Ramos (cell line): ENCODE measurements at regions not wholly inside any gene's neighbourhood (a gene's known extent, or its start where the extent isn't known, plus 50 kb on each side); places are given as distances from the start of the nearest gene placed in this dataset.

Experiments
- in situ Hi-C: fragments of 300-500 bp; cut with MboI; formaldehyde crosslinking; loops from one replicate; pipeline ENCODE4 v1.14.3; 2022; ENCODE audit warnings: low sequenced_read_pairs; ENCODE audit not compliant: unreplicated experiment

- in situ Hi-C loops: no loop called here
These were observed 377.2 kb upstream of the CFAP20DC start for GRCh38 chr3:59426821-59427565.

GRCh38 chr3:59425942-59426341 lies 376.1 kb upstream of the CFAP20DC start:
- in situ Hi-C loops: no loop called here

GRCh38 chr3:59425371-59425770 lies 375.5 kb upstream of the CFAP20DC start:
- in situ Hi-C loops: no loop called here

GRCh38 chr3:59424268-59425010 lies 374.6 kb upstream of the CFAP20DC start:
- in situ Hi-C loops: no loop called here

- in situ Hi-C loops: no loop called here
These were observed 373.9 kb upstream of the CFAP20DC start for GRCh38 chr3:59423707-59424106.

GRCh38 chr3:59422312-59422711 lies 372.5 kb upstream of the CFAP20DC start:
- in situ Hi-C loops: no loop called here

GRCh38 chr3:59418836-59419235 lies 369.0 kb upstream of the CFAP20DC start:
- in situ Hi-C loops: no loop called here

- in situ Hi-C loops: no loop called here
These were observed 362.7 kb upstream of the CFAP20DC start for GRCh38 chr3:59412516-59412915.

- in situ Hi-C loops: no loop called here
These were observed 361.9 kb upstream of the CFAP20DC start for GRCh38 chr3:59411694-59412093.

GRCh38 chr3:59411186-59411585 lies 361.4 kb upstream of the CFAP20DC start:
- in situ Hi-C loops: no loop called here

- in situ Hi-C loops: no loop called here
These were observed 358.3 kb upstream of the CFAP20DC start for GRCh38 chr3:59408047-59408624.

GRCh38 chr3:59407425-59407824 lies 357.6 kb upstream of the CFAP20DC start:
- in situ Hi-C loops: no loop called here

GRCh38 chr3:59406943-59407342 lies 357.1 kb upstream of the CFAP20DC start:
- in situ Hi-C loops: no loop called here

- in situ Hi-C loops: no loop called here
These were observed 355.0 kb upstream of the CFAP20DC start for GRCh38 chr3:59404851-59405250.

- in situ Hi-C loops: no loop called here
These were observed 354.2 kb upstream of the CFAP20DC start for GRCh38 chr3:59404064-59404463.

GRCh38 chr3:59401924-59402323 lies 352.1 kb upstream of the CFAP20DC start:
- in situ Hi-C loops: no loop called here

- in situ Hi-C loops: no loop called here
These were observed 342.3 kb upstream of the CFAP20DC start for GRCh38 chr3:59392116-59392515.

- in situ Hi-C loops: no loop called here
These were observed 341.3 kb upstream of the CFAP20DC start for GRCh38 chr3:59391131-59391530.

- in situ Hi-C loops: no loop called here
These were observed 338.9 kb upstream of the CFAP20DC start for GRCh38 chr3:59388555-59389270.

- in situ Hi-C loops: no loop called here
These were observed 336.3 kb upstream of the CFAP20DC start for GRCh38 chr3:59386165-59386564.

GRCh38 chr3:59385547-59385946 lies 335.7 kb upstream of the CFAP20DC start:
- in situ Hi-C loops: no loop called here
